Heart right ventricle (tissue), 16 donors: ENCODE measurements at regions not wholly inside any gene's neighbourhood (a gene's known extent, or its start where the extent isn't known, plus 50 kb on each side); places are given as distances from the start of the nearest gene placed in this dataset.
A peak's percentile ranks its signal among the peaks of the same experiment; 100 is the strongest.
"Not testable (repeated sequence)": the region's sequence is repeated elsewhere in the genome, so short reads cannot be mapped to it uniquely, and the experiment has no call there.

Experiments
- ATAC-seq, 8 donors: fragments of 200-7000 bp; cut with Tn5 transposase; one replicate each; pipeline ENCODE4 v1.9.1; 2020; ENCODE audit warnings: mild to moderate bottlenecking in 8 of 8, moderate library complexity in 8 of 8, moderate number of reproducible peaks in 1 of 8
- DNase-seq, 2 donors: peaks; one replicate each; pipeline ENCODE4 v3.0.0-alpha.2; 2020
- H3K27ac ChIP-seq, 10 donors: fragments of 200-600 bp; sonication (generic) in 2 of 10; one replicate each; pipeline versions ENCODE4 v1.5.0 to v1.8.0; 2020 to 2022; ENCODE audit warnings: mild to moderate bottlenecking in 3 of 10
- H3K27me3 ChIP-seq, 7 donors: fragments of 200-600 bp; one replicate each; pipeline ENCODE4 v1.8.0; 2021 to 2022; ENCODE audit warnings: mild to moderate bottlenecking in 2 of 7
- H3K36me3 ChIP-seq, 9 donors: fragments of 200-600 bp; sonication (generic) in 1 of 9; one replicate each; pipeline versions ENCODE4 v1.5.0 to v1.8.0; 2020 to 2022; ENCODE audit warnings: mild to moderate bottlenecking in 2 of 9
- H3K4me1 ChIP-seq, 9 donors: fragments of 200-600 bp; sonication (generic) in 1 of 9; one replicate each; pipeline versions ENCODE4 v1.5.0 to v1.8.0; 2020 to 2022; ENCODE audit warnings: mild to moderate bottlenecking in 4 of 9
- H3K4me3 ChIP-seq, 10 donors: fragments of 200-600 bp; sonication (generic) in 2 of 10; one replicate each; pipeline versions ENCODE4 v1.5.0 to v1.8.0; 2020 to 2022; ENCODE audit warnings: mild to moderate bottlenecking in 7 of 10, moderate library complexity in 2 of 10
- H3K9me3 ChIP-seq, 11 donors: fragments of 200-600 bp in 10 of 11; sonication (generic) in 2 of 11; one replicate each; pipeline versions ENCODE4 v1.5.0 to v1.8.0; 2013 to 2022; ENCODE audit warnings: mild to moderate bottlenecking in 2 of 11, control low read depth in 1 of 11, moderate library complexity in 1 of 11
- CTCF ChIP-seq, 9 donors: fragments of 200-600 bp; sonication (generic) in 2 of 9; IDR thresholded peaks; one replicate each; pipeline versions ENCODE4 v1.5.0 to v1.8.0; 2021 to 2022; ENCODE audit warnings: antibody characterized with exemption in 9 of 9, mild to moderate bottlenecking in 5 of 9, moderate library complexity in 1 of 9
- WGBS, 2 donors: extraction: QIAGEN DNeasy Blood & Tissue Kit; methylation state at CpG; one replicate each; pipeline ENCODE4 v1.1.7; 2013; ENCODE audit warnings: inconsistent platforms in 1 of 2; 5-methylcytosine and 5-hydroxymethylcytosine counted together
- intact Hi-C, 10 donors: fragments of 100-400 bp; cut with DNase I; formaldehyde crosslinking; loops; one replicate each; pipeline versions ENCODE4 v1.11.1 to v1.14.2; 2022
- donor health status: Arrhythmogenic right ventricular cardiomyopathy.
- donor health status: ischemic (EF 13 %, LVEDD 7.1; RV severe dilation, severe dysfunction).
- donor health status: healthy with polysubstance abuse.
- donor health status: DM: no; HTN: yes; CAD: no.
- donor health status: DM: no; HTN: no; CAD: no.
- donor health status: ischemic (EF 25% LVEDD 6.9; RV normal size, moderate dysfunction).
- donor health status: ischemic (EF 25% LVEDD 5.7; RV mildly dilated, moderate dysfunction).
- donor health status: healthy.
- donor health status: DM: yes; HTN: yes; CAD: no.
- donor health status: Ischemic cardiomyopathy.
- donor health status: ischemic (EF 35%, LVEDD 5.7; RV mildly dilated, moderate dysfunction).
- donor health status: nonischemic (EF 11% LVEDD 7.7; RV severe dilation, severe dysfunction).
- donor health status: DM: yes; HTN: yes; CAD: no.
- donor health status: PGD.
- donor health status: ischemic (EF 29% LVEDD 5.4; RV normal size, mild dysfunction).
- donor health status: nonischemic (EF 23%, LVEDD 6.1; RV moderate dilation, normal function).

DNA sequence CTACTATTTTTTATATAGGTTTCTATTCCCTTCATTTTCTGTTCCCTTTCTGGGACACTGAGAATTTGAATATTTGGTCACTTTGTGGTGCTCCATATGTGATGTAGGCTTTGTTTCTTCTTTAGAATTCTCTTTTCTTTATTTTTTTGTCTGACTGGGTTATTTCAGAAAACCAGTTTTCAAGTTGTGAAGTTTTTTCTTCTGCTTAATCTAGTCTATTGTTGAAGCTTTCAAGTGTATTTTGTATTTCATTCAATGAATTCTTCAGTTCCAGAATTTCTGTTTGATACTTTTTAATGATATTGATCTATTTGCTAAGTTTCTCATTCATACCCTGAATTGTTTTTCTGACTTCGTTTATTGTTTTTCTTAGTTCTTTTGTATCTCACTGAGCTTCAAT, 96.2 kb upstream of the HAND2 start:
- TF ChIP-seq CTCF (IDR thresholded peaks at IDR 0.05): no peak
- Histone ChIP-seq H3K27ac (no peak overlapping the region), H3K27me3 (no peaks in the 10 kb centered on the region), H3K4me1 (no peaks in the 10 kb centered on the region), H3K9me3 (peaks cover 0 to 73% (median 14%) of the 10 kb centered on the region in 11 donors), H3K4me3 (no peak overlapping the region), H3K36me3 (no peaks in the 10 kb centered on the region)
- ATAC-seq (no peak), DNase-seq (no peak)
- WGBS, 2 donors: 82 to 95% methylated on average over 1 of the region's 1 CpG
- intact Hi-C loops: no loop called here

DNA sequence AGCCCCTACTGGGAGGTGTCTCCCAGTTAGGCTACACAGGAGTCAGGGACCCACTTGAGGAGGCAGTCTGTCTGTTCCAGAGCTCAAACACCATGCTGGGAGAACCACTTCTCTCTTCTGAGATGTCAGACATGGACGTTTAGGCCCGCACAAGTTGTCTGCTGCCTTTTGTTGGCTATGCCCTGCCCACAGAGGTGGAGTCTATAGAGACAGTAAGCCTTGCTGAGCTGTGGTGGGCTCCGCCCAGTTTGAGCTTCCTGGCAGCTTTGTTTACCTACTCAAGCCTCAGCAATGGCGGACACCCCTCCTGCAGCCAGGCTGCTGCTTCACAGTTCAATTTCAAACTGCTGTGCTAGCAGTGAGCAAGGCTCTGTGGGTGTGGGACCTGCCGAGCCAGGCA, 88.6 kb upstream of the HAND2 start:
- H3K27ac ChIP-seq, ATAC-seq, H3K4me1 ChIP-seq, H3K27me3 ChIP-seq, H3K4me3 ChIP-seq, intact Hi-C loops, DNase-seq, H3K36me3 ChIP-seq: not testable (repeated sequence)
- 83 to 92% methylated on average over 5 of the region's 5 CpGs for WGBS, 2 donors
- H3K9me3 ChIP-seq: peaks cover 0 to 57% (median 0%) of the 10 kb centered on the region in 11 donors

DNA sequence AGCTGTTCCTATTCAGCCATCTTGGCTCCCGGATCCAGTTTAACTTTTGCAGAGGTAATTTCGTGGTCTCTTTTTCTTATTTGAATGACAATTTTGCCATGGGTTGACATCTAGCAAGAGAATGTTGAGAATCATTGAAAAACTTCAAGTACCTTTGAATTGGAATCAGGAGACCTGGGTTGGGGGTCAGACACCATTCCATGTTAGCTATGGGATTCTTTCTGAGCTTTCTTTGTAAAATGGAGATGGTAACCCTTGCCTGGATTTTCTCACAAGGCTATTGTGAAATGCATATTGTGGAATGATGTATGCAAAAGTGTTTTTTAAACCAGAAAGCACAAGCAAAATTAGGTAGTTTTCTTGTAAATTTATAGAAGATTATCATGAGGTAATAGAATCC, 79.1 kb upstream of the HAND2 start:
- Histone ChIP-seq H3K36me3 (no peaks in the 10 kb centered on the region), H3K4me1 (no peaks in the 10 kb centered on the region), H3K27me3 (no peaks in the 10 kb centered on the region), H3K27ac (no peak overlapping the region), H3K4me3 (no peak overlapping the region), H3K9me3 (peaks cover 0 to 29% (median 2%) of the 10 kb centered on the region in 11 donors)
- intact Hi-C loops: no loop called here
- 85 to 89% methylated on average over 2 of the region's 2 CpGs for WGBS, 2 donors
- DNase-seq (no peak), ATAC-seq (no peak)
- TF ChIP-seq CTCF (IDR thresholded peaks at IDR 0.05): no peak

DNA sequence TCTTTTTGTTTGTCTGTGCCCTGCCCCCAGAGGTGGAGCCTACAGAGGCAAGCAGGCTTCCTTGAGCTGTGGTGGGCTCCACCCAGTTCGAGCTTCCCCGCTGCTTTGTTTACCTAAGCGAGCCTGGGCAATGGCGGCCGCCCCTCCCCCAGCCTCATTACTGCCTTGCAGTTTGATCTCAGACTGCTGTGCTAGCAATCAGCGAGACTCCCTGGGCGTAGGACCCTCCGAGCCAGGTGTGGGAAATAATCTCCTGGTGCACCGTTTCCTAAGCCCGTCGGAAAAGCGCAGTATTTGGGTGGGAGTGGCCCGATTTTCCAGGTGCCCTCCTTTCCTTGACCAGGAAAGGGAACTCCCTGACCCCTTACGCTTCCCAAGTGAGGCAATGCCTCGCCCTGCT, 78.6 kb upstream of the HAND2 start:
- H3K27ac ChIP-seq, intact Hi-C loops, H3K4me1 ChIP-seq, H3K36me3 ChIP-seq, ATAC-seq, DNase-seq, H3K27me3 ChIP-seq: not testable (repeated sequence)
- WGBS, 2 donors: 56 to 58% methylated on average over 15 of the region's 15 CpGs
- Histone ChIP-seq H3K4me3 (peak overlapping the region in 4 of 10 donors; percentile 8 to 16 (median 12)), H3K9me3 (peaks cover 0 to 24% (median 0%) of the 10 kb centered on the region in 11 donors)

- H3K27ac ChIP-seq: no peak overlapping the region
- DNase-seq (no peak), ATAC-seq (no peak)
- H3K36me3 ChIP-seq: no peaks in the 10 kb centered on the region
- TF ChIP-seq CTCF (IDR thresholded peaks at IDR 0.05): no peak
- intact Hi-C loops: no loop called here
- H3K4me3 ChIP-seq: no peak overlapping the region
- no peaks in the 10 kb centered on the region for H3K9me3 ChIP-seq
- H3K4me1 ChIP-seq: peaks cover 0 to 22% (median 0%) of the 10 kb centered on the region in 9 donors
- H3K27me3 ChIP-seq: no peaks in the 10 kb centered on the region
- 91 to 93% methylated on average over 3 of the region's 3 CpGs for WGBS, 2 donors
These were observed 61.7 kb upstream of the HAND2 start for GRCh38 chr4:173591760-173592159.
